MCF 10A (cell line): ENCODE measurements at regions not wholly inside any gene's neighbourhood (a gene's known extent, or its start where the extent isn't known, plus 50 kb on each side); places are given as distances from the start of the nearest gene placed in this dataset.
"Not testable (repeated sequence)": the region's sequence is repeated elsewhere in the genome, so short reads cannot be mapped to it uniquely, and the experiment has no call there.

ENCODE experiments used
- BruUV-seq: library from RNA; stranded (reverse); fragments of 400-500 nt; replicated peaks from 2 replicates; lab custom pipeline; 2021; lab: Mats Ljungman, UMichigan
- CTCF ChIA-PET: fragments of 300-600 bp; sonication (Branson Sonifier 250); formaldehyde crosslinking; extraction: SDS; loops from one replicate; lab custom pipeline; 2021; ENCODE audit warnings: antibody characterized with exemption, inconsistent platforms; lab: Yijun Ruan, JAX
- POLR2A ChIA-PET: fragments of 300-600, 350-650 bp; sonication (Branson Sonifier 250); formaldehyde crosslinking; extraction: SDS; loops from one replicate; lab custom pipeline; 2020; ENCODE audit warnings: antibody characterized with exemption, inconsistent platforms; lab: Yijun Ruan, JAX
- DNase-seq: peaks from one replicate; pipeline ENCODE4 v3.0.0-alpha.2; 2018; ENCODE audit not compliant: unreplicated experiment
- H3K27ac Mint-ChIP-seq: one replicate; pipeline ENCODE4 v1.8.0; 2022; ENCODE audit warnings: mild to moderate bottlenecking, low read depth, mixed read lengths; ENCODE audit not compliant: unreplicated experiment
- H3K27me3 Mint-ChIP-seq: one replicate; pipeline ENCODE4 v1.8.0; 2022; ENCODE audit warnings: mixed read lengths; ENCODE audit not compliant: insufficient read depth, unreplicated experiment
- H3K36me3 Mint-ChIP-seq: one replicate; pipeline ENCODE4 v1.8.0; 2022; ENCODE audit warnings: mild to moderate bottlenecking, moderate library complexity, mixed read lengths; ENCODE audit not compliant: insufficient read depth, unreplicated experiment
- H3K4me1 Mint-ChIP-seq: one replicate; pipeline ENCODE4 v1.8.0; 2022; ENCODE audit warnings: mixed read lengths; ENCODE audit not compliant: insufficient read depth, unreplicated experiment
- H3K4me3 Mint-ChIP-seq: one replicate; pipeline ENCODE4 v1.8.0; 2022; ENCODE audit warnings: mild to moderate bottlenecking, moderate library complexity, mixed read lengths; ENCODE audit not compliant: unreplicated experiment
- H3K9me3 Mint-ChIP-seq: one replicate; pipeline ENCODE4 v1.8.0; 2022; ENCODE audit warnings: mixed read lengths; ENCODE audit not compliant: unreplicated experiment
- CTCF ChIP-seq: fragments of 200-600 bp; IDR thresholded peaks from one replicate; pipeline ENCODE4 v1.8.0; 2022; ENCODE audit warnings: antibody characterized with exemption, mild to moderate bottlenecking; ENCODE audit not compliant: unreplicated experiment
- intact Hi-C: fragments of 100-400 bp; cut with micrococcal nuclease; formaldehyde crosslinking; loops from 2 replicates; pipeline ENCODE4 v1.14.1; 2022

GRCh38 chr9:17075758-17076485 is 58.9 kb upstream of the CNTLN start:
- Mint-ChIP-seq H3K9me3 (no peaks in the 10 kb centered on the region), H3K4me1 (no peaks in the 10 kb centered on the region), H3K27me3 (no peaks in the 10 kb centered on the region), H3K27ac (no peak overlapping the region), H3K4me3 (no peak overlapping the region), H3K36me3 (no peaks in the 10 kb centered on the region)
- BruUV-seq = no TSS peak
- intact Hi-C loops = no loop called here
- TF ChIP-seq CTCF = no peak
- ChIA-PET CTCF (no interaction called here), POLR2A (no interaction called here)
- no peak for DNase-seq

GRCh38 chr9:17075146-17075757 is 59.6 kb upstream of the CNTLN start:
- TF ChIP-seq CTCF = no peak
- H3K36me3 Mint-ChIP-seq = no peaks in the 10 kb centered on the region
- POLR2A ChIA-PET = no interaction called here
- no peak overlapping the region for H3K4me3 Mint-ChIP-seq
- H3K27me3 Mint-ChIP-seq = no peaks in the 10 kb centered on the region
- H3K9me3 Mint-ChIP-seq = no peaks in the 10 kb centered on the region
- BruUV-seq = no TSS peak
- H3K27ac Mint-ChIP-seq = no peak overlapping the region
- no peaks in the 10 kb centered on the region for H3K4me1 Mint-ChIP-seq
- no peak for DNase-seq
- intact Hi-C loops = no loop called here
- CTCF ChIA-PET = interaction anchor here (1.4 kb wide), 1 partner anchor 388 kb away, joined by 3 read pairs; no protein-coding TSS in a partner anchor

- H3K36me3 Mint-ChIP-seq, DNase-seq, H3K27ac Mint-ChIP-seq, BruUV-seq, H3K9me3 Mint-ChIP-seq, H3K4me1 Mint-ChIP-seq, H3K4me3 Mint-ChIP-seq, POLR2A ChIA-PET, H3K27me3 Mint-ChIP-seq, intact Hi-C loops: not testable (repeated sequence)
- CTCF ChIA-PET = interaction anchor here (2.3 to 2.4 kb wide), 2 partner anchors 8 to 10 kb away, joined by 5 to 8 read pairs; no protein-coding TSS in a partner anchor
Observed at GRCh38 chr9:17072563-17072962, 62.3 kb upstream of the CNTLN start.

GRCh38 chr9:17068671-17069070 is 66.2 kb upstream of the CNTLN start:
- H3K4me1 Mint-ChIP-seq = no peaks in the 10 kb centered on the region
- ChIA-PET CTCF (interaction anchor here (0.6 to 1.0 kb wide), 2 partner anchors 8 to 1536 kb away, joined by 3 read pairs; no protein-coding TSS in a partner anchor), POLR2A (no interaction called here)
- peaks cover under 1% of the 10 kb centered on the region for H3K27me3 Mint-ChIP-seq
- no peaks in the 10 kb centered on the region for H3K36me3 Mint-ChIP-seq
- no peak overlapping the region for H3K4me3 Mint-ChIP-seq
- H3K9me3 Mint-ChIP-seq = no peaks in the 10 kb centered on the region
- no peak overlapping the region for H3K27ac Mint-ChIP-seq
- intact Hi-C loops = loop anchor here (10.0 kb wide), 1 partner anchor 736 kb away; no protein-coding TSS in a partner anchor
- no peak for DNase-seq
- BruUV-seq = no TSS peak
- TF ChIP-seq CTCF = no peak
